IMR-90 (cell line): ENCODE measurements at regions not wholly inside any gene's neighbourhood (a gene's known extent, or its start where the extent isn't known, plus 50 kb on each side); places are given as distances from the start of the nearest gene placed in this dataset.

ENCODE experiments used
- ATAC-seq: fragments of 200-7000 bp; cut with Tn5 transposase; 2 replicates; pipeline ENCODE4 v1.9.1; 2020; ENCODE audit warnings: low read depth, mild to moderate bottlenecking, moderate library complexity
- BruUV-seq: library from RNA; stranded (reverse); fragments of 400-500 nt; replicated peaks from 2 replicates; lab custom pipeline; 2021; lab: Mats Ljungman, UMichigan
- CTCF ChIA-PET: fragments of 300-600 bp; formaldehyde crosslinking; extraction: SDS; loops from one replicate; lab custom pipeline; 2021; ENCODE audit warnings: antibody characterized with exemption; lab: Yijun Ruan, JAX
- POLR2A ChIA-PET: fragments of 300-600 bp; sonication (Branson Sonifier 250); formaldehyde crosslinking; loops from one replicate; lab custom pipeline; 2022; ENCODE audit warnings: antibody characterized with exemption; ENCODE audit not compliant: unreplicated experiment; lab: Charles Lee
- DNase-seq: peaks from one replicate; pipeline ENCODE4 v3.0.0; 2013
- H2AFZ ChIP-seq: replicated peaks from 2 replicates; pipeline ENCODE3; 2013; ENCODE audit warnings: low read length, mild to moderate bottlenecking; ENCODE audit not compliant: poor library complexity
- H2AK5ac ChIP-seq: 2 replicates; pipeline ENCODE4 v1.6.1; 2013; ENCODE audit warnings: low read depth, low read length, inconsistent platforms
- H2AK9ac ChIP-seq: replicated peaks from 2 replicates; pipeline ENCODE3; 2013; ENCODE audit warnings: mild to moderate bottlenecking, low read depth, low read length, moderate library complexity; ENCODE audit not compliant: poor library complexity
- H2BK120ac ChIP-seq: 2 replicates; pipeline ENCODE4 v1.6.1; 2013; ENCODE audit warnings: low read depth, low read length, inconsistent platforms
- H2BK15ac ChIP-seq: 3 replicates; pipeline ENCODE4 v1.6.1; 2013; ENCODE audit warnings: low read depth, low read length, inconsistent platforms
- H2BK20ac ChIP-seq: 2 replicates; pipeline ENCODE4 v1.6.1; 2013; ENCODE audit warnings: low read depth, mild to moderate bottlenecking, inconsistent platforms, low read length, moderate library complexity
- H2BK5ac ChIP-seq: 2 replicates; pipeline ENCODE4 v1.6.1; 2013; ENCODE audit warnings: mild to moderate bottlenecking, low read depth, low read length, inconsistent platforms; ENCODE audit not compliant: poor library complexity, severe bottlenecking
- H3K14ac ChIP-seq: replicated peaks from 2 replicates; pipeline ENCODE4 v1.6.1; 2013; ENCODE audit warnings: low read depth, low read length, inconsistent platforms
- H3K18ac ChIP-seq: 2 replicates; pipeline ENCODE4 v1.6.1; 2013; ENCODE audit warnings: low read depth, low read length, control low read depth
- H3K23ac ChIP-seq: 2 replicates; pipeline ENCODE4 v1.6.1; 2013; ENCODE audit warnings: low read depth, low read length, inconsistent platforms
- H3K27ac ChIP-seq: 2 replicates; pipeline ENCODE4 v1.5.1; 2013; ENCODE audit warnings: mild to moderate bottlenecking, control low read depth, low read length; ENCODE audit not compliant: insufficient read depth
- H3K27me3 ChIP-seq: 2 replicates; pipeline ENCODE4 v1.6.1; 2013; ENCODE audit warnings: low read length; ENCODE audit not compliant: control insufficient read depth, insufficient read depth
- H3K36me3 ChIP-seq: 2 replicates; pipeline ENCODE4 v1.6.1; 2013; ENCODE audit warnings: low read length, mixed read lengths; ENCODE audit not compliant: control insufficient read depth, insufficient read depth
- H3K4ac ChIP-seq: 2 replicates; pipeline ENCODE4 v1.6.1; 2013; ENCODE audit warnings: low read depth, low read length, inconsistent platforms
- H3K4me1 ChIP-seq: 2 replicates; pipeline ENCODE4 v1.6.1; 2013; ENCODE audit warnings: low read length, mixed read lengths; ENCODE audit not compliant: control insufficient read depth, insufficient read depth
- H3K4me2 ChIP-seq: 2 replicates; pipeline ENCODE4 v1.6.1; 2013; ENCODE audit warnings: low read depth, mild to moderate bottlenecking, control low read depth, low read length, moderate library complexity
- H3K4me3 ChIP-seq: 2 replicates; pipeline ENCODE4 v1.5.1; 2013; ENCODE audit warnings: low read depth, mild to moderate bottlenecking, control low read depth, low read length, moderate library complexity; ENCODE audit not compliant: insufficient read depth
- H3K56ac ChIP-seq: 2 replicates; pipeline ENCODE4 v1.6.1; 2013; ENCODE audit warnings: low read length, inconsistent platforms; ENCODE audit not compliant: insufficient read depth; ENCODE audit errors: extremely low read depth
- H3K79me1 ChIP-seq, 2 experiments: 2 replicates each; pipeline ENCODE4 v1.6.1; 2013; ENCODE audit warnings: low read length in 2 of 2, inconsistent platforms in 1 of 2, low read depth in 1 of 2
- H3K9ac ChIP-seq: 2 replicates; pipeline ENCODE4 v1.6.1; 2013; ENCODE audit warnings: low read depth, low read length, control low read depth
- H3K9me1 ChIP-seq: 2 replicates; pipeline ENCODE4 v1.6.1; 2013; ENCODE audit warnings: low read length, inconsistent platforms; ENCODE audit not compliant: insufficient read depth
- H3K9me3 ChIP-seq: 2 replicates; pipeline ENCODE4 v1.6.1; 2013; ENCODE audit warnings: low read length; ENCODE audit not compliant: control insufficient read depth, insufficient read depth
- H4K20me1 ChIP-seq: 2 replicates; pipeline ENCODE4 v1.6.1; 2013; ENCODE audit warnings: low read length, inconsistent platforms; ENCODE audit not compliant: insufficient read depth
- H4K5ac ChIP-seq: 2 replicates; pipeline ENCODE4 v1.6.1; 2013; ENCODE audit warnings: mild to moderate bottlenecking, low read depth, low read length, control low read depth
- H4K8ac ChIP-seq, 2 experiments: 2 replicates each; pipeline ENCODE4 v1.6.1; 2013; ENCODE audit warnings: low read depth in 2 of 2, low read length in 2 of 2, control low read depth in 1 of 2, inconsistent platforms in 1 of 2
- H4K91ac ChIP-seq: 2 replicates; pipeline ENCODE4 v1.6.1; 2013; ENCODE audit warnings: low read depth, low read length, inconsistent platforms; ENCODE audit not compliant: insufficient read depth
- BHLHE40 ChIP-seq: fragments of 150-350 bp; IDR thresholded peaks from 2 replicates; pipeline ENCODE4 v1.6.1; 2016; ENCODE audit warnings: mild to moderate bottlenecking, low read depth, low read length
- CEBPB ChIP-seq: IDR thresholded peaks from 2 replicates; pipeline ENCODE4 v1.6.1; 2012; ENCODE audit warnings: low read depth, low read length, improper control_type of control experiment
- CHD1 ChIP-seq: IDR thresholded peaks from 2 replicates; pipeline ENCODE4 v1.6.1; 2012; ENCODE audit warnings: low read depth, low read length, improper control_type of control experiment
- CTCF ChIP-seq: conservative IDR thresholded peaks from 2 replicates; pipeline ENCODE4 v1.5.1; 2012; ENCODE audit warnings: mild to moderate bottlenecking, low read depth, low read length, improper control_type of control experiment
- ELK1 ChIP-seq: fragments of 150-350 bp; IDR thresholded peaks from 2 replicates; pipeline ENCODE4 v1.6.1; 2016; ENCODE audit warnings: low read depth, mild to moderate bottlenecking, low read length, moderate library complexity, borderline replicate concordance
- FOS ChIP-seq: fragments of 150-350 bp; IDR thresholded peaks from 2 replicates; pipeline ENCODE4 v1.6.1; 2016; ENCODE audit warnings: low read depth, low read length
- MAFK ChIP-seq: IDR thresholded peaks from 2 replicates; pipeline ENCODE4 v1.6.1; 2012; ENCODE audit warnings: low read depth, low read length, improper control_type of control experiment
- MAZ ChIP-seq: IDR thresholded peaks from 2 replicates; pipeline ENCODE4 v1.6.1; 2012; ENCODE audit warnings: low read depth, mild to moderate bottlenecking, low read length, improper control_type of control experiment, moderate library complexity, borderline replicate concordance
- MXI1 ChIP-seq: IDR thresholded peaks from 2 replicates; pipeline ENCODE4 v1.6.1; 2012; ENCODE audit warnings: low read depth, mild to moderate bottlenecking, low read length, moderate library complexity, borderline replicate concordance
- NFE2L2 ChIP-seq: fragments of 150-350 bp; IDR thresholded peaks from 2 replicates; pipeline ENCODE4 v1.6.1; 2016; ENCODE audit warnings: low read depth, mild to moderate bottlenecking, low read length
- RAD21 ChIP-seq: IDR thresholded peaks from 2 replicates; pipeline ENCODE4 v1.6.1; 2012; ENCODE audit warnings: low read length, improper control_type of control experiment
- SMC3 ChIP-seq: fragments of 150-350 bp; IDR thresholded peaks from 2 replicates; pipeline ENCODE4 v1.6.1; 2016; ENCODE audit warnings: low read depth, mild to moderate bottlenecking, antibody characterized with exemption, low read length, moderate library complexity
- WGBS, 2 experiments: methylation state at CpG; one replicate each; pipeline versions ENCODE4 v1.1.5 to v1.1.7; 2013; ENCODE audit warnings: missing lambda C conversion rate in 2 of 2; ENCODE audit not compliant: insufficient read length in 1 of 2; ENCODE audit errors: extremely low coverage in 2 of 2; 5-methylcytosine and 5-hydroxymethylcytosine counted together
- dilution Hi-C: fragments of 300-500 bp; cut with HindIII; formaldehyde crosslinking; loops from one replicate; pipeline ENCODE4 v1.14.3; 2018; ENCODE audit warnings: low sequenced_read_pairs; ENCODE audit not compliant: unreplicated experiment
- in situ Hi-C: fragments of 300-500 bp; cut with MboI; formaldehyde crosslinking; loops from 3 replicates; pipeline ENCODE4 v1.14.3; 2019; ENCODE audit warnings: low sequenced_read_pairs, inconsistent platforms, mixed read lengths
- intact Hi-C: fragments of 100-400 bp; cut with micrococcal nuclease; formaldehyde crosslinking; loops from 2 replicates; pipeline ENCODE4 v1.10.0; 2022

- in situ Hi-C loops (no loop called here), intact Hi-C loops (no loop called here), dilution Hi-C loops (no loop called here)
- Histone ChIP-seq H3K4me1 (no peaks in the 10 kb centered on the region), H3K79me1 (no peaks in the 10 kb centered on the region), H2AK5ac (no peak overlapping the region), H3K4me2 (no peak overlapping the region), H4K20me1 (no peaks in the 10 kb centered on the region), H4K91ac (no peak overlapping the region), H3K27ac (no peak overlapping the region), H2AFZ (no peak overlapping the region), H3K23ac (no peak overlapping the region), H4K8ac (no peak overlapping the region), H3K4me3 (no peak overlapping the region), H3K18ac (no peak overlapping the region), H2BK5ac (no peak overlapping the region), H3K36me3 (no peaks in the 10 kb centered on the region), H2BK120ac (no peak overlapping the region), H2BK20ac (no peak overlapping the region), H3K14ac (no peak overlapping the region), H3K27me3 (no peaks in the 10 kb centered on the region), H4K5ac (no peak overlapping the region), H2BK15ac (no peak overlapping the region), H3K56ac (no peak overlapping the region), H3K4ac (no peak overlapping the region), H3K9me1 (no peaks in the 10 kb centered on the region), H3K9ac (no peak overlapping the region), H3K9me3 (no peaks in the 10 kb centered on the region), H2AK9ac (no peak overlapping the region)
- no peak for DNase-seq
- no CpG with 5 or more reads among the region's 2 CpGs for WGBS, 2 experiments
- ChIA-PET POLR2A (no interaction called here), CTCF (no interaction called here)
- no peak for TF ChIP-seq MAZ
- no peak for TF ChIP-seq BHLHE40
- no peak for TF ChIP-seq CHD1
- no peak for TF ChIP-seq CEBPB
- no peak for TF ChIP-seq CTCF
- TF ChIP-seq MXI1, result no peak
- no peak for TF ChIP-seq ELK1
- no peak for TF ChIP-seq RAD21
- no peak for TF ChIP-seq SMC3
- no peak for TF ChIP-seq NFE2L2
- TF ChIP-seq FOS, result no peak
- TF ChIP-seq MAFK, result no peak
- no TSS peak for BruUV-seq
- ATAC-seq, result no peak
Observed at GRCh38 chr12:59886131-59886733, 290.4 kb downstream of the SLC16A7 start.
